MM.1S (cell line): ENCODE measurements at regions not wholly inside any gene's neighbourhood (a gene's known extent, or its start where the extent isn't known, plus 50 kb on each side); places are given as distances from the start of the nearest gene placed in this dataset.

Experiments
- DNase-seq: peaks from one replicate; pipeline ENCODE4 v3.0.0-alpha.2; 2015
- H2AFZ ChIP-seq: fragments of 300-600 bp; sonication (generic); 2 replicates; pipeline ENCODE4 v1.6.0; 2016; ENCODE audit warnings: antibody characterized with exemption, low read length
- H3F3A ChIP-seq: fragments of 300-600 bp; sonication (generic); 2 replicates; pipeline ENCODE4 v1.6.1; 2016; ENCODE audit warnings: mild to moderate bottlenecking, antibody characterized with exemption, low read length, moderate library complexity, mixed read lengths; ENCODE audit not compliant: insufficient read depth
- H3K27ac ChIP-seq: fragments of 300-600 bp; sonication (generic); 2 replicates; pipeline ENCODE4 v1.5.1; 2016; ENCODE audit warnings: mild to moderate bottlenecking, low read length
- H3K27me3 ChIP-seq: fragments of 300-600 bp; sonication (generic); replicated peaks from 2 replicates; pipeline ENCODE4 v1.6.0; 2016; ENCODE audit warnings: low read length; ENCODE audit not compliant: insufficient read depth
- H3K36me3 ChIP-seq: fragments of 300-600 bp; sonication (generic); replicated peaks from 2 replicates; pipeline ENCODE4 v1.6.1; 2016; ENCODE audit warnings: mild to moderate bottlenecking, low read length, mixed read lengths; ENCODE audit not compliant: insufficient read depth
- H3K4me1 ChIP-seq: fragments of 300-600 bp; sonication (generic); 2 replicates; pipeline ENCODE4 v1.6.1; 2016; ENCODE audit warnings: low read length, mixed read lengths
- H3K4me2 ChIP-seq: fragments of 300-600 bp; sonication (generic); 2 replicates; pipeline ENCODE4 v1.6.0; 2016; ENCODE audit warnings: low read depth, low read length
- H3K4me3 ChIP-seq: fragments of 300-600 bp; sonication (generic); 2 replicates; pipeline ENCODE4 v1.5.1; 2016; ENCODE audit warnings: low read length, mixed read lengths
- H3K79me2 ChIP-seq: fragments of 300-600 bp; sonication (generic); 2 replicates; pipeline ENCODE4 v1.6.1; 2016; ENCODE audit warnings: mixed run types, low read length, mixed read lengths
- H3K9ac ChIP-seq: fragments of 300-600 bp; sonication (generic); 2 replicates; pipeline ENCODE4 v1.6.1; 2016; ENCODE audit warnings: low read length, mixed read lengths
- H3K9me2 ChIP-seq: fragments of 300-600 bp; sonication (generic); replicated peaks from 2 replicates; pipeline ENCODE4 v1.6.1; 2016; ENCODE audit warnings: mild to moderate bottlenecking, low read length, mixed read lengths; ENCODE audit not compliant: insufficient read depth
- H3K9me3 ChIP-seq: fragments of 300-600 bp; sonication (generic); replicated peaks from 2 replicates; pipeline ENCODE4 v1.6.1; 2016; ENCODE audit warnings: mild to moderate bottlenecking, low read length, mixed read lengths; ENCODE audit not compliant: insufficient read depth
- H4K20me1 ChIP-seq: fragments of 300-600 bp; sonication (generic); 2 replicates; pipeline ENCODE4 v1.6.1; 2016; ENCODE audit warnings: mild to moderate bottlenecking, low read length, moderate library complexity, mixed read lengths; ENCODE audit not compliant: insufficient read depth
- CTCF ChIP-seq: fragments of 300-600 bp; sonication (generic); IDR thresholded peaks from 2 replicates; pipeline ENCODE4 v1.5.1; 2016; ENCODE audit warnings: antibody characterized with exemption, low read length, mixed read lengths
- EZH2 ChIP-seq: fragments of 300-600 bp; sonication (generic); optimal IDR thresholded peaks from 2 replicates; pipeline ENCODE3; 2017; ENCODE audit warnings: low read depth, mild to moderate bottlenecking, antibody characterized with exemption, low read length, mixed read lengths
- EZH2phosphoT487 ChIP-seq: fragments of 300-600 bp; sonication (generic); IDR thresholded peaks from 2 replicates; pipeline ENCODE4 v1.6.1; 2018; ENCODE audit warnings: antibody characterized with exemption, low read length

- H2AFZ ChIP-seq: no peak overlapping the region
- DNase-seq: no peak
- no peak overlapping the region for H3K4me3 ChIP-seq
- H3K27ac ChIP-seq: no peak overlapping the region
- no peaks in the 10 kb centered on the region for H3F3A ChIP-seq
- H3K9me2 ChIP-seq: no peaks in the 10 kb centered on the region
- H3K9ac ChIP-seq: no peak overlapping the region
- H3K27me3 ChIP-seq: no peaks in the 10 kb centered on the region
- no peaks in the 10 kb centered on the region for H3K9me3 ChIP-seq
- H3K4me2 ChIP-seq: no peak overlapping the region
- H4K20me1 ChIP-seq: no peaks in the 10 kb centered on the region
- no peaks in the 10 kb centered on the region for H3K79me2 ChIP-seq
- TF ChIP-seq EZH2phosphoT487: no peak
- TF ChIP-seq EZH2: no peak
- TF ChIP-seq CTCF: no peak
- H3K4me1 ChIP-seq: no peaks in the 10 kb centered on the region
- H3K36me3 ChIP-seq: no peaks in the 10 kb centered on the region
Measured at GRCh38 chr18:38263066-38263465, 697.5 kb upstream of the CELF4 start.

- Histone ChIP-seq H3F3A (no peaks in the 10 kb centered on the region), H3K4me2 (no peak overlapping the region), H3K9me3 (no peaks in the 10 kb centered on the region), H3K36me3 (no peaks in the 10 kb centered on the region), H3K27ac (no peak overlapping the region), H3K9me2 (no peaks in the 10 kb centered on the region), H3K27me3 (no peaks in the 10 kb centered on the region), H3K79me2 (no peaks in the 10 kb centered on the region), H2AFZ (no peak overlapping the region), H3K4me1 (no peaks in the 10 kb centered on the region), H4K20me1 (no peaks in the 10 kb centered on the region), H3K9ac (no peak overlapping the region), H3K4me3 (no peak overlapping the region)
- no peak for DNase-seq
- TF ChIP-seq EZH2phosphoT487 (no peak), CTCF (no peak), EZH2 (no peak)
Measured at GRCh38 chr18:38262661-38263060, 697.1 kb upstream of the CELF4 start.

GRCh38 chr18:38257661-38258060 lies 692.1 kb upstream of the CELF4 start:
- H3K9ac ChIP-seq: no peak overlapping the region
- no peaks in the 10 kb centered on the region for H3K27me3 ChIP-seq
- DNase-seq: no peak
- no peak for TF ChIP-seq CTCF
- no peak for TF ChIP-seq EZH2
- TF ChIP-seq EZH2phosphoT487: no peak
- no peaks in the 10 kb centered on the region for H3K4me1 ChIP-seq
- no peaks in the 10 kb centered on the region for H3K9me3 ChIP-seq
- H3K36me3 ChIP-seq: no peaks in the 10 kb centered on the region
- no peak overlapping the region for H3K4me2 ChIP-seq
- no peaks in the 10 kb centered on the region for H3K9me2 ChIP-seq
- H4K20me1 ChIP-seq: no peaks in the 10 kb centered on the region
- H3F3A ChIP-seq: no peaks in the 10 kb centered on the region
- no peak overlapping the region for H3K4me3 ChIP-seq
- no peak overlapping the region for H3K27ac ChIP-seq
- no peaks in the 10 kb centered on the region for H3K79me2 ChIP-seq
- no peak overlapping the region for H2AFZ ChIP-seq
